ENCODE measurements at regions not wholly inside any gene's neighbourhood (a gene's known extent, or its start where the extent isn't known, plus 50 kb on each side); places are given as distances from the start of the nearest gene placed in this dataset.

DNA sequence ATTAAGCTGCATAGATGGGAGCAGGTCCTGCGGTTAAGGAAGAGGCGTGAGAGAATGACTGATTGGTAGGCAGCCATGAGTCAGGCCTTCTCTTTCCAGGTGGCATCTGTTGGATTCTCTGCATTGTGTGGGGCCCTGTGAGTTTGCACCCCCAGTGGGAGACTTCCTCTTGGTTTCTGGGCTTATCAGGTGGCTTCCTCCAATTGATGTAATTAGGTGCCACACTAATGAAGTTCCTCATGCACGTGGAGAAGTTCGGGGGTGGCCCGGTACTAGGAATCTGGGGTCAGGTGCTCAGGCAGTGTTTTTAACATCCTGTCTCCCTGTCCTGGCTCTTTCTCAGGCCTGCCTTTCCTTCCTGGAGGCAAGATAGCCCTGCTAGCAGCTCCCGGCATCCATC is 765.1 kb upstream of the TMEM132C start:
- TF ChIP-seq, protein P1, sequence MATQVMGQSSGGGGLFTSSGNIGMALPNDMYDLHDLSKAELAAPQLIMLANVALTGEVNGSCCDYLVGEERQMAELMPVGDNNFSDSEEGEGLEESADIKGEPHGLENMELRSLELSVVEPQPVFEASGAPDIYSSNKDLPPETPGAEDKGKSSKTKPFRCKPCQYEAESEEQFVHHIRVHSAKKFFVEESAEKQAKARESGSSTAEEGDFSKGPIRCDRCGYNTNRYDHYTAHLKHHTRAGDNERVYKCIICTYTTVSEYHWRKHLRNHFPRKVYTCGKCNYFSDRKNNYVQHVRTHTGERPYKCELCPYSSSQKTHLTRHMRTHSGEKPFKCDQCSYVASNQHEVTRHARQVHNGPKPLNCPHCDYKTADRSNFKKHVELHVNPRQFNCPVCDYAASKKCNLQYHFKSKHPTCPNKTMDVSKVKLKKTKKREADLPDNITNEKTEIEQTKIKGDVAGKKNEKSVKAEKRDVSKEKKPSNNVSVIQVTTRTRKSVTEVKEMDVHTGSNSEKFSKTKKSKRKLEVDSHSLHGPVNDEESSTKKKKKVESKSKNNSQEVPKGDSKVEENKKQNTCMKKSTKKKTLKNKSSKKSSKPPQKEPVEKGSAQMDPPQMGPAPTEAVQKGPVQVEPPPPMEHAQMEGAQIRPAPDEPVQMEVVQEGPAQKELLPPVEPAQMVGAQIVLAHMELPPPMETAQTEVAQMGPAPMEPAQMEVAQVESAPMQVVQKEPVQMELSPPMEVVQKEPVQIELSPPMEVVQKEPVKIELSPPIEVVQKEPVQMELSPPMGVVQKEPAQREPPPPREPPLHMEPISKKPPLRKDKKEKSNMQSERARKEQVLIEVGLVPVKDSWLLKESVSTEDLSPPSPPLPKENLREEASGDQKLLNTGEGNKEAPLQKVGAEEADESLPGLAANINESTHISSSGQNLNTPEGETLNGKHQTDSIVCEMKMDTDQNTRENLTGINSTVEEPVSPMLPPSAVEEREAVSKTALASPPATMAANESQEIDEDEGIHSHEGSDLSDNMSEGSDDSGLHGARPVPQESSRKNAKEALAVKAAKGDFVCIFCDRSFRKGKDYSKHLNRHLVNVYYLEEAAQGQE (IDR thresholded peaks at IDR 0.05; ENCODE audit: borderline replicate concordance): no peak
- TF ChIP-seq MXI1 (conservative IDR thresholded peaks at IDR 0.05; ENCODE audit: poor library complexity, severe bottlenecking): no peak
- no peak for TF ChIP-seq EZH2 (IDR thresholded peaks at IDR 0.05; ENCODE audit: borderline replicate concordance, insufficient read depth, low read length, poor library complexity, severe bottlenecking)
- TF ChIP-seq RAD21 (conservative IDR thresholded peaks at IDR 0.05): no peak
- TF ChIP-seq, protein P2, sequence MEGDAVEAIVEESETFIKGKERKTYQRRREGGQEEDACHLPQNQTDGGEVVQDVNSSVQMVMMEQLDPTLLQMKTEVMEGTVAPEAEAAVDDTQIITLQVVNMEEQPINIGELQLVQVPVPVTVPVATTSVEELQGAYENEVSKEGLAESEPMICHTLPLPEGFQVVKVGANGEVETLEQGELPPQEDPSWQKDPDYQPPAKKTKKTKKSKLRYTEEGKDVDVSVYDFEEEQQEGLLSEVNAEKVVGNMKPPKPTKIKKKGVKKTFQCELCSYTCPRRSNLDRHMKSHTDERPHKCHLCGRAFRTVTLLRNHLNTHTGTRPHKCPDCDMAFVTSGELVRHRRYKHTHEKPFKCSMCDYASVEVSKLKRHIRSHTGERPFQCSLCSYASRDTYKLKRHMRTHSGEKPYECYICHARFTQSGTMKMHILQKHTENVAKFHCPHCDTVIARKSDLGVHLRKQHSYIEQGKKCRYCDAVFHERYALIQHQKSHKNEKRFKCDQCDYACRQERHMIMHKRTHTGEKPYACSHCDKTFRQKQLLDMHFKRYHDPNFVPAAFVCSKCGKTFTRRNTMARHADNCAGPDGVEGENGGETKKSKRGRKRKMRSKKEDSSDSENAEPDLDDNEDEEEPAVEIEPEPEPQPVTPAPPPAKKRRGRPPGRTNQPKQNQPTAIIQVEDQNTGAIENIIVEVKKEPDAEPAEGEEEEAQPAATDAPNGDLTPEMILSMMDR (IDR thresholded peaks at IDR 0.05; ENCODE audit: poor library complexity, severe bottlenecking): no peak
